ENCODE measurements at regions not wholly inside any gene's neighbourhood (a gene's known extent, or its start where the extent isn't known, plus 50 kb on each side); places are given as distances from the start of the nearest gene placed in this dataset.

DNA sequence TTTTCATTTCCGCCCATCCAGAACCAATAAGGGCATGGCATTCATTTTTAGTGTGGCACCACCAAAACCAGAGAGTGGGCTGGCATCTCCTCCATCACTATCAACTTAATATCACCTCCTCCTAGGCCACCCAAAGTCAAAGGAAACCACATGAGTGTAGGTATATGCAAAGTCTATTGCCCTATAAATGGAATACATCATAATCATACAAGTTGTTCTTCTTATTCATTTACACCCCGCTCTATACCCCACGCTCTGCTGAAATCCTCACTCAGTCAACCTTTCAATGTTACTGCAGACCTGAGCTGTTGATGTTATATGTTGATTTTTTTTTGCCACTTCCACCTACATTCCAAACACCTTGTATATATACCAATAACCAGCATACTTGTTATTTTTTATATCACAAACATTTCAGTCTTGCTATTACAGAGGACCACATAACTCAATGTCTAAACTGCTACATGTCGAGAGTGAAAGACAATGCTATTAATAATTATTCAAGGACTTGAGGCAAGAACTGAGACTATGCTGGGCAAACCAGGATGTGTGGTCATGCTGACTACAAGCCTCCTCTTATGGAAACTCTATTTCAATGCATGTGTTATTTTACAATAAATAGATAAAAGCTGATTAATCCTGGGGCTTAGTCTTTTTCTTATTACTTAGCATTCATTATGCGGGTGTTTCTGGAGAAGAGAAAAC, 466.5 kb upstream of the ID2 start:
- no peaks in the 10 kb centered on the region for H3K27me3 ChIP-seq (ENCODE audit: control insufficient read depth, insufficient read depth, low read length)
- WGBS (ENCODE audit: insufficient coverage, insufficient read length): 100% methylated on average over 2 of the region's 5 CpGs
- no peak overlapping the region for H3K4me3 ChIP-seq (ENCODE audit: low read length)
- DNase-seq (ENCODE audit: low read depth, low spot score): no peak
- no peaks in the 10 kb centered on the region; the same call in 1 of the 2 replicates for H3K4me1 ChIP-seq (ENCODE audit: control insufficient read depth, insufficient read depth, low read length)
- H3K36me3 ChIP-seq (ENCODE audit: control insufficient read depth, insufficient read depth, low read length): no peaks in the 10 kb centered on the region
- H3K27ac ChIP-seq (ENCODE audit: low read length): no peak overlapping the region
- no peaks in the 10 kb centered on the region for H3K9me3 ChIP-seq (ENCODE audit: control insufficient read depth, insufficient read depth, low read length)

DNA sequence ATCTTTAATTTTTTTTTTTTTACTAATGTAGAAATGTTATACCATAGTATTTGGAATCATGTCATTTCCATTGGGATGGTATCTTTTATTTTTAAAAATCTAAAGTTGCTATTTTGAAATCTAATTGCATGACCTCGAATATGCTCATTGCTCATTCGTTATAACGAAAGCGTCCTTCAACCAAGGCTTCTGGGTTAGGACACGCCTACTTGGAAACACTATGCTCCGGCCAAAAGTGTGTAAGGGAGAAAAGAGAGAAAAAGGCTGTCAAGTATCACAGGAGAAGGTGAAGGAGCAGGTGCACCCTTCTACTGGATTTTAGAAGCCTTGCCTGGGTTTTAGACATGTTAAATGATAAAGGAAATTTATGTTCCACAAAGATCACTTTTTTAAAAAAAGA, 465.9 kb upstream of the ID2 start:
- WGBS (ENCODE audit: insufficient coverage, insufficient read length): no CpG with 5 or more reads among the region's 6 CpGs
- H3K4me1 ChIP-seq (ENCODE audit: control insufficient read depth, insufficient read depth, low read length): no peaks in the 10 kb centered on the region; the same call in 1 of the 2 replicates
- no peak overlapping the region for H3K4me3 ChIP-seq (ENCODE audit: low read length)
- no peak for DNase-seq (ENCODE audit: low read depth, low spot score)
- H3K9me3 ChIP-seq (ENCODE audit: control insufficient read depth, insufficient read depth, low read length): no peaks in the 10 kb centered on the region
- H3K27me3 ChIP-seq (ENCODE audit: control insufficient read depth, insufficient read depth, low read length): no peaks in the 10 kb centered on the region
- no peak overlapping the region for H3K27ac ChIP-seq (ENCODE audit: low read length)
- H3K36me3 ChIP-seq (ENCODE audit: control insufficient read depth, insufficient read depth, low read length): no peaks in the 10 kb centered on the region

DNA sequence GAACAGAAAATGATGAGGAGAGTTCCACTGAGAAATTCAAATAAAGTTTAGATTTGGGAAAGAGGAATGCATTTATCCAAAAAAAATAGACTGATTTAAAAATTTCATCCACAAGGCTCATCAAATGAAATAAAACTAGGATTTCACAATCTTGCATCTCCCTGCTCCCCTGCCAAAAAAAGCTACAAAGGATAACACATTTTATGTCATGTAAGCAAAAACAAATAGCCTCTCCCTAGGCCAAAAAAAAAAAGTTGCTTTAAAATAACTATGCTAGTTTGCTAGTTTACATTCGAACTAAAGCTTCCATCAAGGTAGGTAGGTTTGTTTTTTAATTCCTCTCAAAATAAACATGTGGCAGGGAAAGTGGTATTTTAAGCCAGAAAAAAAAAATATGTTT, 465.5 kb upstream of the ID2 start:
- no peak for DNase-seq (ENCODE audit: low read depth, low spot score)
- H3K27me3 ChIP-seq (ENCODE audit: control insufficient read depth, insufficient read depth, low read length): no peaks in the 10 kb centered on the region
- H3K4me3 ChIP-seq (ENCODE audit: low read length): no peak overlapping the region
- H3K4me1 ChIP-seq (ENCODE audit: control insufficient read depth, insufficient read depth, low read length): no peaks in the 10 kb centered on the region; the same call in 1 of the 2 replicates
- WGBS (ENCODE audit: insufficient coverage, insufficient read length): no CpG with 5 or more reads among the region's 1 CpG
- no peaks in the 10 kb centered on the region for H3K36me3 ChIP-seq (ENCODE audit: control insufficient read depth, insufficient read depth, low read length)
- H3K27ac ChIP-seq (ENCODE audit: low read length): no peak overlapping the region
- H3K9me3 ChIP-seq (ENCODE audit: control insufficient read depth, insufficient read depth, low read length): no peaks in the 10 kb centered on the region

DNA sequence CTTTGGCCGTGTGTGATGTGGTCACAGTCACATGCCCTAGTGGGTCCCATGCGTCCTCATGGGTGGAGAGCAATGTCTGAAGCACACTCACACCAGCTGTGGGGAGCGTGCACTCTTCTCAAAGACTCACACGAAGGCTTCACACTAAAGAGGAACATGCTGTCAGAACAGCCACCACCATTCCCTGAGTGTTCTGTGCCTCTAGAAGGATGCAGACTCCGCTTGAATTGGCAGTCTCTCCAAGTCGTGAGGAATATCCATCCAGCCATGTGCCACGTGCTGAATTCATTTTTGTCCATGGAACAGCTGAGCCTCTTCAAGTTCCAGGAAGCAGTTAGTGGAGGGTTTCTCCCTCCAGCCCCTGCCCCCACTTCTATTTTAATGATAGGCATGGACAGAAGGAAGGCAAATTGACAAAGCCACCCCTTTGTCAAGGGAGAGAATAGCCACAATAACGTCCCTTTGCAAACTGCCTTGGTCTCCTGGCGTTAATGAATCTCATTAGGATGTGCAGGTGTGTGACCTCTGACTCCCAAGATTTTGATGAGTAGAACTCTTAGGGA, 464.3 kb upstream of the ID2 start:
- H3K4me1 ChIP-seq (ENCODE audit: control insufficient read depth, insufficient read depth, low read length): no peaks in the 10 kb centered on the region; the same call in 1 of the 2 replicates
- no peaks in the 10 kb centered on the region for H3K27me3 ChIP-seq (ENCODE audit: control insufficient read depth, insufficient read depth, low read length)
- H3K4me3 ChIP-seq (ENCODE audit: low read length): no peak overlapping the region
- no peaks in the 10 kb centered on the region for H3K9me3 ChIP-seq (ENCODE audit: control insufficient read depth, insufficient read depth, low read length)
- DNase-seq (ENCODE audit: low read depth, low spot score): no peak
- WGBS (ENCODE audit: insufficient coverage, insufficient read length): no CpG with 5 or more reads among the region's 9 CpGs
- H3K36me3 ChIP-seq (ENCODE audit: control insufficient read depth, insufficient read depth, low read length): no peaks in the 10 kb centered on the region
- H3K27ac ChIP-seq (ENCODE audit: low read length): no peak overlapping the region

DNA sequence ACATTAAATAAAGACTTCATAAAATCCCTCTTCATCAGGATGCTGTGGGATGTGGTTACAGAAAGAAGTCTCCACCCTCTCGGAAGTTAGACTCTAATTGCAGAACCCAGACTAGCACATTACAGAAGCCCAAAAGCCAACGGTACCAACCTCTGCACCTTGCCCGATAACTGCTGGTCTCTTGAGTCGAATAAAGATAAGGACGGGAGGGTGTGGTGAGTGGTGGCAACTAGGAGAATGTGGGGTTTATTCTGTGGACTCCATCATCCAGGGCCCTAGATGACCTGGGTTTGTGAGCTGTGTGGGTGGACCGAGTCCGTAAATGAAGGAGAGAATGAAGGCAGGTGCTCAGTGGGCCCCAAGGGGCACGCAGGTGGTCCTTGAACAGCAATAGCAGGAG, 462.8 kb upstream of the ID2 start:
- no peak for DNase-seq (ENCODE audit: low read depth, low spot score)
- Histone ChIP-seq H3K4me1 (ENCODE audit: control insufficient read depth, insufficient read depth, low read length) (peaks cover 3% of the 10 kb centered on the region; the same call in 1 of the 2 replicates), H3K4me3 (ENCODE audit: low read length) (no peak overlapping the region), H3K36me3 (ENCODE audit: control insufficient read depth, insufficient read depth, low read length) (no peaks in the 10 kb centered on the region), H3K9me3 (ENCODE audit: control insufficient read depth, insufficient read depth, low read length) (no peaks in the 10 kb centered on the region), H3K27ac (ENCODE audit: low read length) (no peak overlapping the region), H3K27me3 (ENCODE audit: control insufficient read depth, insufficient read depth, low read length) (no peaks in the 10 kb centered on the region)
- whole genome bisulfite sequencing (ENCODE audit: insufficient coverage, insufficient read length): no CpG with 5 or more reads among the region's 8 CpGs

DNA sequence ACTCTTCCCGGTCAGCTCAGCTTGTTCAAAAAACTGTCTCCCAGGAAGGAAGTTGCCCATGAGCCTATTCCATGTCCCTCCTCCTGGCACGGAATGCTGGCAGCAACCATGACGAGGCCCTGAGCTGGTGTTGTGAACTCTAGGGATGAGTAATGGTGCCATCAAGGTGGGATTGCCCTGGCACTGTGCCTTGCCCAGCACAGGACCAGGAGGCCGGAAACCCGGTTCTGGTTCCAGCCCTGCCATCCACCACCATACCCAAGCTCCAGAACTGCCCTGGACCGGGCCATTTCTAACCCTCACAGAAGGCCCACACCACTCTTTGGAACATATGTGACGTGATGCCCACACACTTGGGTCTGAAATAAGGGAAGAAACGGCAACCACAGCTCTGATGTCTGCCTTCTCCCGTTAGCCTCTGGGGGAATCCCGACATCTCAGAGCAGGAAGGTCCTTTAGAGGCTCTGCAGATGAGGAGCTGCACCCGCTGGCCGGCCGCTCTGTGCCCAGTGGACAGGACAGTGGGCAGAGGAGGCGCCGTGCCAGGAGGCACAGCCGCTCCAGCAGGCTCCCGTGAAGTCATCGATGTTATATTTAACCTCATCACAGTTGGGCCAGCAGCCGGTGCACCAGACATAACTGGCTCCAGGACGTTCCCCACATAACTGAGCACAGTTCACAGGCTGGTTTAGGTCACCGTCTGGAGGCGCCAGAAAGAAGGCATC, 462.1 kb upstream of the ID2 start:
- Histone ChIP-seq H3K27ac (ENCODE audit: low read length) (no peak overlapping the region), H3K9me3 (ENCODE audit: control insufficient read depth, insufficient read depth, low read length) (no peaks in the 10 kb centered on the region), H3K36me3 (ENCODE audit: control insufficient read depth, insufficient read depth, low read length) (no peaks in the 10 kb centered on the region), H3K4me1 (ENCODE audit: control insufficient read depth, insufficient read depth, low read length) (peaks cover 3% of the 10 kb centered on the region; the same call in 1 of the 2 replicates), H3K4me3 (ENCODE audit: low read length) (no peak overlapping the region), H3K27me3 (ENCODE audit: control insufficient read depth, insufficient read depth, low read length) (no peaks in the 10 kb centered on the region)
- no CpG with 5 or more reads among the region's 22 CpGs for WGBS (ENCODE audit: insufficient coverage, insufficient read length)
- no peak for DNase-seq (ENCODE audit: low read depth, low spot score)

DNA sequence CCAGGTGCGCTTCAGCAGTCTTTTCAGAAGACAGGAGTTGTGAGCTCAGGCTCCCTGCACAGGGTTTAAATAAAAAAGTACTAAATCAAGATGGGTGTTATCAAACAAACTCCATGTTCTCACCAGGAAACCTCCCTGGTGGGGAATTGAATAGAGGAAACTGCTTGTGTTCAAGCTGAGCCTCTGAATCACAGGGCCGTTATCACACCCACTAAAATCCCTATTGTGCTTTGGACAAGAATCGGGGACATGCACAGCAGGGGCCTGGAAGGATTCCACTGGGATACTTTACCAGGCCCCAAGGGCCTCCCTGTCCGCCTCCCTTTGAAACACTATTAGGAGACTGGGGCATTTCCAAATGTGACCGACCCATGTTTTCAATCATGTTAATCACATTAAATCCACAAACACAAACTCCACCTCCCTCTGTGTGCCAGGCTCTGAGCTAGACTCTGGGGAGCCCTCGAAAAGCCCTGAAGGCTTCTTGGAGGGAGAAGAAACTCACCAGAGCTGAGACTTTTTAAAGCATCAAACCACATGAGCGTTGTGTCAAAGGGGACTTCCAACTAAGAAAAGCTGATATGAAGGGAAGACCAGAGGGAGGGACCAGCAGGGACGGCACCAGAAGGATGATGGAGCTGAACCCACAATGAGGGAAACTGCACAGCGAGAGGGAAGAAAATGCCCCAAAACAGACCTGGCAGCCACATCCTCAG, 458.7 kb upstream of the ID2 start:
- Histone ChIP-seq H3K27me3 (ENCODE audit: control insufficient read depth, insufficient read depth, low read length) (no peaks in the 10 kb centered on the region), H3K9me3 (ENCODE audit: control insufficient read depth, insufficient read depth, low read length) (no peaks in the 10 kb centered on the region), H3K27ac (ENCODE audit: low read length) (no peak overlapping the region), H3K36me3 (ENCODE audit: control insufficient read depth, insufficient read depth, low read length) (no peaks in the 10 kb centered on the region), H3K4me3 (ENCODE audit: low read length) (no peak overlapping the region), H3K4me1 (ENCODE audit: control insufficient read depth, insufficient read depth, low read length) (peaks cover 3% of the 10 kb centered on the region; the same call in 1 of the 2 replicates)
- no peak for DNase-seq (ENCODE audit: low read depth, low spot score)
- no CpG with 5 or more reads among the region's 9 CpGs for WGBS (ENCODE audit: insufficient coverage, insufficient read length)

DNA sequence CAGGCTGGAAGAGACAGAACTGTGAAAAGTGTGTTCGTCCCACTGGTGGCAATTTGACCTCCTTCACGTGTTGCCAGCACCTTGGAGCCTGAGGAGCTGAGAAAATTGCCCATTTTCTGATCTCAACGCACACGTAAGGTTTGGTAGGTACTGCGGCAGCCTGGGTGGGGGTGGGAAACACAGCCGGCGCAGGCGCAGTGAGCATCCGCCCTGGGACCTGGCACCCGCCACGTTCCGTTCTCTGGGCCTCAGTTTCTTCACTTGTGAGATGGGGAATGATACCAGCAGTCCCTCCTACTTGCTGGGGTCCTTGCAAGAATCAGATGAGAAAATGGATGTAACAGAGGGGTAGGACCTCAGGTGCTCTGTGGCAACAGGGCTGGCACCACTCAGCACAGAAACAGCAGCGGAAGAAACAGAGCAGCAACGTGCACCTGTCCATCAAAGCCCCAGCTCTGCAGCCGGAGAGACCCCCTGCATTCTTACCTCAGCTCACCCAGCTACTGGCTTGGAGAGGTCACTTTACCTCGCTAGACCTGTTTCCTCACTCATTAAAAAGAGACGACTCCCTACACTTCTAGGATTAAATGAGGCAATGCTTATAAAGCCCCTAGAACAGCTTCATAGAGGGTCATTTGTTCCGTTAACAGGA, 458.0 kb upstream of the ID2 start:
- Histone ChIP-seq H3K4me3 (ENCODE audit: low read length) (no peak overlapping the region), H3K27ac (ENCODE audit: low read length) (no peak overlapping the region), H3K9me3 (ENCODE audit: control insufficient read depth, insufficient read depth, low read length) (no peaks in the 10 kb centered on the region), H3K36me3 (ENCODE audit: control insufficient read depth, insufficient read depth, low read length) (no peaks in the 10 kb centered on the region), H3K27me3 (ENCODE audit: control insufficient read depth, insufficient read depth, low read length) (no peaks in the 10 kb centered on the region), H3K4me1 (ENCODE audit: control insufficient read depth, insufficient read depth, low read length) (peaks cover 3% of the 10 kb centered on the region; the same call in 1 of the 2 replicates)
- no peak for DNase-seq (ENCODE audit: low read depth, low spot score)
- no CpG with 5 or more reads among the region's 18 CpGs for WGBS (ENCODE audit: insufficient coverage, insufficient read length)

DNA sequence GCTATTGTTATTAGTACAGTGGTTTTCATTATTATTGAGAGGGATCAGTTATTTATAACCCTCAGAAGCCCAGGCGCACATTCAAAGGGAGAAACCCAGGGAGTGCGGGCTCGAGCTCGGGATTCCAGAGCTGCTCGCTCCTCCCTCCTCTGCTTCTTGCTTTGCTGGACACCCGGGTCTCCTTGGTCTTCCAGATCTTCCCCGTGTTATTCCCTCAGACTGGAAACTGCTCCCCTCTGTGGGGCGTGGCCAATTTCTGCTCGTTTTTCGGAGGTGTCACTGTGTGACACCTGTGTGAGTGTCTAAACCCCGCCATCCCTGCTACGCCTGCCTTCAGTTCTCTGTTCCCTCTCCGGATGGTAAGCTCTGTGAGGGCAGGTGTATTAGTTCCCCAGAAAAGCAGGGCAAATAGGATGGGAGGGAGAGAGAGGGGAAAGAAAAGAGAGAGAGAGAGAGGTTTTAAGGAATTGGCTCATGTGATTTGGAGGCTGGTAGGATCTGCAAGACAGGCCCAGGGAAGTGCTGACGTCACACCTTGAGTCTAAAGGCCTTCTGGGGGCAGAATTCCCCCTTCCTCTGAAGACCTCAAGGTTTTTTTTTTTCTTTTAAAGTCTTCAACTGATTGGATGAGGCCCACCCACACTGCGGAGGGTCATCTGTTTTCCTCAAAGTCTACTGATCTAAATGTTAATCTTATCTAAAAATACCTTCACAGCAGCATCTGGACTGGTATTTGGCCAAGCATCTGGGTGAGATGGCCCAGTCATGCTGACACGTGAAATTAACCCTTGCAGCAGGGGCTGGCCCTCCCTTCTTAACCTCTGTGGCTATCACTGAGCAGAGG, 457.3 kb upstream of the ID2 start:
- no peaks in the 10 kb centered on the region for H3K9me3 ChIP-seq (ENCODE audit: control insufficient read depth, insufficient read depth, low read length)
- WGBS (ENCODE audit: insufficient coverage, insufficient read length): no CpG with 5 or more reads among the region's 16 CpGs
- no peak overlapping the region for H3K27ac ChIP-seq (ENCODE audit: low read length)

More for the DNA sequence above, 457.3 kb upstream of the ID2 start:
- no peak for DNase-seq (ENCODE audit: low read depth, low spot score)
- Histone ChIP-seq H3K27me3 (ENCODE audit: control insufficient read depth, insufficient read depth, low read length) (no peaks in the 10 kb centered on the region), H3K36me3 (ENCODE audit: control insufficient read depth, insufficient read depth, low read length) (no peaks in the 10 kb centered on the region), H3K4me1 (ENCODE audit: control insufficient read depth, insufficient read depth, low read length) (peaks cover 3% of the 10 kb centered on the region; the same call in 1 of the 2 replicates), H3K4me3 (ENCODE audit: low read length) (no peak overlapping the region)

All from iPS DF 6.9 (cell line).